H1 (cell line): ENCODE measurements at regions not wholly inside any gene's neighbourhood (a gene's known extent, or its start where the extent isn't known, plus 50 kb on each side); places are given as distances from the start of the nearest gene placed in this dataset.

Experiments used
- ATF3 ChIP-seq: IDR thresholded peaks from 2 replicates; pipeline ENCODE4 v1.6.1; 2011; ENCODE audit warnings: low read depth, mild to moderate bottlenecking, low read length; ENCODE audit not compliant: insufficient read depth
- POLR2A ChIP-seq, 2 experiments: IDR thresholded peaks; 1 replicate in 1 of 2; 2 replicates in 1 of 2; pipeline ENCODE4 v1.6.1; 2011; ENCODE audit warnings: low read depth in 2 of 2, low read length in 2 of 2, mild to moderate bottlenecking in 2 of 2; ENCODE audit errors: control extremely low read depth in 1 of 2
- SIN3A ChIP-seq, 2 experiments: IDR thresholded peaks in 1 of 2; conservative IDR thresholded peaks in 1 of 2; 2 replicates each; pipeline ENCODE4 v1.6.1; 2011 to 2012; ENCODE audit warnings: low read length in 2 of 2, improper control_type of control experiment in 1 of 2, low read depth in 1 of 2, mild to moderate bottlenecking in 1 of 2
- TF ChIP-seq, protein P1 (sequence below), 3 experiments: IDR thresholded peaks; 1 replicate in 2 of 3; 2 replicates in 1 of 3; pipeline versions ENCODE4 v1.5.1 to v1.6.1; 2011; ENCODE audit warnings: low read length in 3 of 3, mild to moderate bottlenecking in 3 of 3, inconsistent platforms in 2 of 3, low read depth in 1 of 3, moderate library complexity in 1 of 3; ENCODE audit not compliant: insufficient read depth in 1 of 3; ENCODE audit errors: control extremely low read depth in 1 of 3

GRCh38 chr7:50156706-50157105 is 63.7 kb upstream of the ZPBP start:
- TF ChIP-seq, protein P1, sequence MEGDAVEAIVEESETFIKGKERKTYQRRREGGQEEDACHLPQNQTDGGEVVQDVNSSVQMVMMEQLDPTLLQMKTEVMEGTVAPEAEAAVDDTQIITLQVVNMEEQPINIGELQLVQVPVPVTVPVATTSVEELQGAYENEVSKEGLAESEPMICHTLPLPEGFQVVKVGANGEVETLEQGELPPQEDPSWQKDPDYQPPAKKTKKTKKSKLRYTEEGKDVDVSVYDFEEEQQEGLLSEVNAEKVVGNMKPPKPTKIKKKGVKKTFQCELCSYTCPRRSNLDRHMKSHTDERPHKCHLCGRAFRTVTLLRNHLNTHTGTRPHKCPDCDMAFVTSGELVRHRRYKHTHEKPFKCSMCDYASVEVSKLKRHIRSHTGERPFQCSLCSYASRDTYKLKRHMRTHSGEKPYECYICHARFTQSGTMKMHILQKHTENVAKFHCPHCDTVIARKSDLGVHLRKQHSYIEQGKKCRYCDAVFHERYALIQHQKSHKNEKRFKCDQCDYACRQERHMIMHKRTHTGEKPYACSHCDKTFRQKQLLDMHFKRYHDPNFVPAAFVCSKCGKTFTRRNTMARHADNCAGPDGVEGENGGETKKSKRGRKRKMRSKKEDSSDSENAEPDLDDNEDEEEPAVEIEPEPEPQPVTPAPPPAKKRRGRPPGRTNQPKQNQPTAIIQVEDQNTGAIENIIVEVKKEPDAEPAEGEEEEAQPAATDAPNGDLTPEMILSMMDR (IDR thresholded peaks at IDR 0.05; ENCODE audit: control extremely low read depth in 1 of 3, insufficient read depth in 1 of 3, low read depth in 1 of 3, low read length in 3 of 3): no peak
- no peak for TF ChIP-seq ATF3
- TF ChIP-seq SIN3A (conservative IDR thresholded peaks at IDR 0.05 in 1 of 2, IDR thresholded peaks at IDR 0.05 in 1 of 2; ENCODE audit: low read depth in 1 of 2, low read length in 2 of 2): no peak
- no peak for TF ChIP-seq POLR2A (IDR thresholded peaks at IDR 0.05; ENCODE audit: control extremely low read depth in 1 of 2, low read depth in 2 of 2, low read length in 2 of 2)
